ENCODE measurements at regions not wholly inside any gene's neighbourhood (a gene's known extent, or its start where the extent isn't known, plus 50 kb on each side); places are given as distances from the start of the nearest gene placed in this dataset.

- Histone ChIP-seq H3K4me1 (no peaks in the 10 kb centered on the region), H3K27ac (no peak overlapping the region), H3K27me3 (no peaks in the 10 kb centered on the region), H3K4me3 (no peak overlapping the region), H3K9me3 (no peaks in the 10 kb centered on the region), H3K36me3 (no peaks in the 10 kb centered on the region)
- DNase-seq = no peak
- TF ChIP-seq, protein P1, sequence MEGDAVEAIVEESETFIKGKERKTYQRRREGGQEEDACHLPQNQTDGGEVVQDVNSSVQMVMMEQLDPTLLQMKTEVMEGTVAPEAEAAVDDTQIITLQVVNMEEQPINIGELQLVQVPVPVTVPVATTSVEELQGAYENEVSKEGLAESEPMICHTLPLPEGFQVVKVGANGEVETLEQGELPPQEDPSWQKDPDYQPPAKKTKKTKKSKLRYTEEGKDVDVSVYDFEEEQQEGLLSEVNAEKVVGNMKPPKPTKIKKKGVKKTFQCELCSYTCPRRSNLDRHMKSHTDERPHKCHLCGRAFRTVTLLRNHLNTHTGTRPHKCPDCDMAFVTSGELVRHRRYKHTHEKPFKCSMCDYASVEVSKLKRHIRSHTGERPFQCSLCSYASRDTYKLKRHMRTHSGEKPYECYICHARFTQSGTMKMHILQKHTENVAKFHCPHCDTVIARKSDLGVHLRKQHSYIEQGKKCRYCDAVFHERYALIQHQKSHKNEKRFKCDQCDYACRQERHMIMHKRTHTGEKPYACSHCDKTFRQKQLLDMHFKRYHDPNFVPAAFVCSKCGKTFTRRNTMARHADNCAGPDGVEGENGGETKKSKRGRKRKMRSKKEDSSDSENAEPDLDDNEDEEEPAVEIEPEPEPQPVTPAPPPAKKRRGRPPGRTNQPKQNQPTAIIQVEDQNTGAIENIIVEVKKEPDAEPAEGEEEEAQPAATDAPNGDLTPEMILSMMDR (IDR thresholded peaks at IDR 0.05) = no peak
- TF ChIP-seq POLR2A (IDR thresholded peaks at IDR 0.05) = no peak
These were observed 262.6 kb upstream of the SYT4 start for GRCh38 chr18:43539862-43540261.

DNA sequence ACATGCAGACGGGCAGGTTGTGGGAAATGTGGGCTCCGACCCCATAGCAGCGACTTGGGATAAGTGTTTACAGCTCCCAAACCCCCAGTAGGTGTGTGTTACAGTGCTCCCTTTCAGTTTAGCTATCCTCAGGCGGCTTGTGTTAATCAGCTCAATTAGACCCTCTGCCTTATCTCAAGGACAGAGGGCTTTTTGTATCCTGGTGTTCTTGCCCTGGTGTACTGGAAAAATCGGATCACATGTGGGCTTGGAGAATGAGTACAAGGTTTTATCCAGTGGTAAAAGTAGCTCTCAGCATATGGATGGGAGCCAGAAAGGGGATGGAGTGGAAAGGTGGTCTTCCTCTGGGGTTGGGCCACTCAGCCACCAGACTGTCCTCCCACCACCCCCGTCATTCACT, 264.7 kb upstream of the SYT4 start:
- Histone ChIP-seq H3K27ac (no peak overlapping the region), H3K4me3 (no peak overlapping the region), H3K27me3 (no peaks in the 10 kb centered on the region), H3K36me3 (no peaks in the 10 kb centered on the region), H3K9me3 (no peaks in the 10 kb centered on the region), H3K4me1 (no peaks in the 10 kb centered on the region)
- no peak for TF ChIP-seq POLR2A (IDR thresholded peaks at IDR 0.05)
- TF ChIP-seq, protein P1 (IDR thresholded peaks at IDR 0.05) = no peak
- no peak for DNase-seq

DNA sequence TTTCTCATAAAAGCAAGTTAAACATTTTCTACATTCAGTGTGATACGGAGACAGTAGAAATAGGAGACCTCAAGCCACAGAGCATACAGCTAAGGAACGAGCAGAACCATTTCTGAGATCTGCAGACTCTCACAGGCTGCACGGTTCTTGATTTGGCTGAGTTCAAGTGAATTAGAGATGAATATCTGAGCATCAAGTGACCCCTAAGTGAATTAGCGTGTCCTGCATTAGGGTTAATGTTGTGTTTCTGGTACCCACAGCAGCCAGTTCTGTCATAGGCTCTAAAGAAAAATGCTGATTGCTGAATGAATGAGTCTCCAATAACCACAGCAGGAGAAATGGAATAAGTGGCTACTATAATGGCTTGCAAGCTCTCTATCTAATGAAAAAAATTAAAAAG, 265.9 kb upstream of the SYT4 start:
- DNase-seq = no peak
- TF ChIP-seq, protein P1 (IDR thresholded peaks at IDR 0.05) = no peak
- TF ChIP-seq POLR2A (IDR thresholded peaks at IDR 0.05) = no peak
- no peak overlapping the region for H3K4me3 ChIP-seq
- no peaks in the 10 kb centered on the region for H3K9me3 ChIP-seq
- H3K27me3 ChIP-seq = no peaks in the 10 kb centered on the region
- H3K36me3 ChIP-seq = no peaks in the 10 kb centered on the region
- H3K27ac ChIP-seq = no peak overlapping the region
- H3K4me1 ChIP-seq = no peaks in the 10 kb centered on the region

GRCh38 chr18:43547456-43547855, 270.2 kb upstream of the SYT4 start:
- no peak for TF ChIP-seq POLR2A (IDR thresholded peaks at IDR 0.05)
- no peak for DNase-seq
- H3K27ac ChIP-seq = no peak overlapping the region
- no peaks in the 10 kb centered on the region for H3K4me1 ChIP-seq
- no peaks in the 10 kb centered on the region for H3K27me3 ChIP-seq
- no peak overlapping the region for H3K4me3 ChIP-seq
- no peaks in the 10 kb centered on the region for H3K36me3 ChIP-seq
- H3K9me3 ChIP-seq = no peaks in the 10 kb centered on the region

GRCh38 chr18:43559507-43559906, 282.2 kb upstream of the SYT4 start:
- no peaks in the 10 kb centered on the region for H3K27me3 ChIP-seq
- no peaks in the 10 kb centered on the region for H3K9me3 ChIP-seq
- no peak overlapping the region for H3K27ac ChIP-seq
- no peak overlapping the region for H3K4me3 ChIP-seq
- H3K36me3 ChIP-seq = no peaks in the 10 kb centered on the region
- TF ChIP-seq, protein P1 (IDR thresholded peaks at IDR 0.05) = no peak
- TF ChIP-seq POLR2A (IDR thresholded peaks at IDR 0.05) = no peak
- DNase-seq = no peak
- H3K4me1 ChIP-seq = no peaks in the 10 kb centered on the region

DNA sequence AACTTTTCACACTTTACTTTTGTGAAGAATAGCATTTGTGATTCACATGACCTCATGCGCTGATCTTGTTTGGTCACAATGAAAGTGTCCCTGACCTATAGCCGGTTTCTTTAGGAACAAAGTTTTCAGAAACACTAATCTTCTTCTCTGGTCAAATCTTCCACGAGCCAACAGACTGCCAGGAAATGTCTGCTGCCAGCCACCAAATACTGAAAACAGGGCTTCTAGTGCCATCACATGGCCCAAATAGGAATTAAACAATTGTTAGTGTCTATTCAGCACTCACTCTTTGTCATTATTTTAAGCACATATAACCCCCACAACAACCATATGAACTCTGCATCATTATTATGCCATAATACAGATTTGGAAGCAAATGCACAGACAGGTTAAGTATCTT, 286.5 kb upstream of the SYT4 start:
- no peak for DNase-seq
- H3K4me3 ChIP-seq = no peak overlapping the region
- H3K27ac ChIP-seq = no peak overlapping the region
- no peaks in the 10 kb centered on the region for H3K36me3 ChIP-seq
- no peaks in the 10 kb centered on the region for H3K27me3 ChIP-seq
- no peaks in the 10 kb centered on the region for H3K4me1 ChIP-seq
- TF ChIP-seq, protein P1 (IDR thresholded peaks at IDR 0.05) = peak in 3 of 6 experiments; percentile 17 to 36 (median 30)
- no peak for TF ChIP-seq POLR2A (IDR thresholded peaks at IDR 0.05)
- H3K9me3 ChIP-seq = no peaks in the 10 kb centered on the region

All from Peyer's patch (tissue), 4 donors.